ENCODE measurements at regions not wholly inside any gene's neighbourhood (a gene's known extent, or its start where the extent isn't known, plus 50 kb on each side); places are given as distances from the start of the nearest gene placed in this dataset.

DNA sequence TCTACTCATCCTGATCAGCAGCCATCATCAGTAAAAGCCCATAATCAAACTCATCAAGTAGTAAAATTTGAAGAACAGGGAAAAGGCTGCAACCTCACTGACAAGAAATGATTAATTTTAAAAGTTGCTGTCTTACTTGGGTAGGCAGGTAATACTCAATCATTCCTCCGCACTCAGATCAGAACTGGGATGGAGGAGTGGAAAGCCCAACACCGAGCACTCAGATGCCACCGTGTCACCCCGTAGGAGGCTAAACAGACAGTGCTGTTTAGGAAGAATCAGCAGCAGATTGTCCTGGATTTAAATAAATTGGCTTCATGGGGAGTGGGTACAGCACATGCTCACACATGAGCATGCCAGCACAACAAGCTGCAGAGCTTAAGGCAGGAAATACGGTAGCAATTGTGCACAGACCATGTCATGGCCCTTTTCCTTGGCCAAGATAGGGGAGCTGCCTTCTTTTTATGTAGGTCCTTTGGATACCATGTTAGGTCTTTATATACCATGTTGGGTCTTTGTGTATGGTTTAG, 92.6 kb upstream of the CDH6 start:
- H3K4me3 ChIP-seq = no peak overlapping the region
- H3K27ac ChIP-seq = no peak overlapping the region

DNA sequence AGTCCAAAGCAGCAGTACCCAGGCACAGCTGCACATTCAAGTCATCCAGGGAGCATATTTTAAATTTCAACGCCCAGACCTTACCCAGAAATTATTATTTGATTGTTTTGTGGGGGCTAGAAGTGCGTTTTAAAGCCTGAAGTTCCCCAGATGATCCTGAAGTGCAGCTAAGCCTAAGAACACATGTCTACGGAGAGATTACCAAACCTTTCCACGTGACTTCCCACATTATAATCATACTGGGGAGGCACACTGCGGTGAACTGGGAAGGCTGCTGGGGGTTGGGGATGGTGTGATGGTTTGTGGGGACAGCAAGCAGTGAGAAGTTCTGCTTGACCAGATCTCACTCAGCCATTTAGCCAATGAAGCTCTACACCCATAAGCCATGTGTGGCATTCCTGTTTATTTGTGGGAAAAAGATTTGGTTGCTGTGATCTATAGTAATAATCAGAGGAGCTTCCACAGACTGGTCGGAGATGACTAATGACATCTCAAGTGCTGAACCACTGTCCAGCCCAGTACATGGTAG, 93.4 kb upstream of the CDH6 start:
- Histone ChIP-seq H3K27ac (no peak overlapping the region), H3K4me3 (no peak overlapping the region)

DNA sequence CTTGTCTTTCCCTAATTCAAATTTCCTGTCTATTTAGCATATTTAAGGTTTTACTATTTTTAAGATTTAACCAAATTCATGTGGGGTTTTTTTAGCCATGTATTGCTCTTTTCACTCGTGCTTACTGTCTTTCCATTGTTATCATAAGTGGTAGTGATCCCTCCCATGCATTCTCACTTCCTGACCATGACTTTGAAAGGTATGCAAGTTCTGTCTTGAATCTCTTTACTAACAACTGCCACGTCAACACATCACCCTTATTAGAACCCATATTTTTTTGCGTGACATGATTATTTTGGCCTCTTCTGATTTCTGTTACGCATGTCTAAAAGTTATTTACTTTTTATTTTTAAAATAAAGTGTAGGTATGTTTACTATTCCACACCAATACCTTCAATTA, 94.7 kb upstream of the CDH6 start:
- Histone ChIP-seq H3K4me3 (no peak overlapping the region), H3K27ac (no peak overlapping the region)

DNA sequence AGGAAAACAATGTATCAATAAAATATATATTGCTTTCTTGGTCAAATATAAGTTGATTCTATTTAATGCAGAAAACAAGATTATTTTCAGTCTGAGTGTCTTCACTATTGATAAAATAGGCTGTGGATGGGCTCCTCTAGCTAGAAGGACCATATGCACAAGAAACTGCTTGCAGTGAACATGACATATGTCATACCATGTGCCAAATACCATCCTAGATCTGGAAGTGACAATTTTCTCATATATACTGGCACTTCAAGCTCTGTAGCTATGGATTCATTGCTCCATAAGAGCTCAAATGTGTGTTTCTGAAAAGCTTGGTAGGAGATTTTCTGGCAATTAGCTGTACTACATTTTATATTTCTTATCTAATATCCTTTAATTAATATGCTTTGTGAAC, 95.6 kb upstream of the CDH6 start:
- Histone ChIP-seq H3K27ac (no peak overlapping the region), H3K4me3 (no peak overlapping the region)

DNA sequence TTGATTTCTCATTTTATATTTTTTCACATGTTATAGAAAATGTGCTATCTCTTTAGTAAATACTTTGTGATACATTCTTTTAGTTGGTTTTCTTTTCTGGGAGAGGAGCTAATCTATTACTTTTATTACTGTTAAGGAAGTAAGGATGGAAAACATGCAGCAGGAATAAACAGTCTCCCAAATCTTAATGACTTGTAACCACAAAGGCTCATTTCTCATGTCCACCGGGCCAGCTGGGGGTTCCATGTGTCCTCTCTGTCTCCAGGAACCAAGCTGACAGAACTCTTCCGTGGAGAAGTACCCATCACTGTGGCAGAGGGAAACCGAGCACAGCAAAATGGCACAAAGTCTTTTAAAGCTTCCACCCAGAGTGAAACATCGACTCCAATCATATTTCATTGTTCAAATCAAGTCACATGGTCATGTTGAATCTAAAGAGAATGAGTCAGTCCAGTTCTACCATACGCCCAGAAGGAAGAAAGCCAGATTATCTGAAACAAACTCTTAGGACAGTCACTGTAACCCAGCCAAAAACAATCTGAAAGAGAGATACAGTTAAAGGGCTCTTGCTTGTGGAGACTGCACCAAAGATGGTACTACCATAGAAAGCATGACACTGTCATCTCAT, 97.1 kb upstream of the CDH6 start:
- H3K27ac ChIP-seq = no peak overlapping the region

DNA sequence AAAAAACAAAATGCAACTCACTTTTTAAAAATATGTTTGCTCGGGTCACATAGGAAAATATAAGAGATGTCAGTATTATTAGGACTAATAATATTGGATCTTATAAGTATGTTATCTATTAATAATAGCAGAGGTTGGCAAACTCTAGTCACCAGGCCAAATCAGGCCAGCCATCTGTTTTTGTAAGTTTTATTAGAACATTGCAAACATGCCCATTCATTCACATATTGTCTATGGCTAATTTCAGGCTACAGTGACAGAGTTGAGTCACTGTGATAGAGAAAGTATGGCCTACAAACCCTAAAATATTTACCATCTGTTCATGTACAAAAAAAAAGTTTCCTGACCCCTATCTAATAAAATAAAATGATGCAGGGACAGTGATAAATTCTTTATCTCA, 97.7 kb upstream of the CDH6 start:
- Histone ChIP-seq H3K27ac (no peak overlapping the region), H3K4me3 (no peak overlapping the region)

More for the DNA sequence above, 97.1 kb upstream of the CDH6 start:
- H3K4me3 ChIP-seq = no peak overlapping the region

DNA sequence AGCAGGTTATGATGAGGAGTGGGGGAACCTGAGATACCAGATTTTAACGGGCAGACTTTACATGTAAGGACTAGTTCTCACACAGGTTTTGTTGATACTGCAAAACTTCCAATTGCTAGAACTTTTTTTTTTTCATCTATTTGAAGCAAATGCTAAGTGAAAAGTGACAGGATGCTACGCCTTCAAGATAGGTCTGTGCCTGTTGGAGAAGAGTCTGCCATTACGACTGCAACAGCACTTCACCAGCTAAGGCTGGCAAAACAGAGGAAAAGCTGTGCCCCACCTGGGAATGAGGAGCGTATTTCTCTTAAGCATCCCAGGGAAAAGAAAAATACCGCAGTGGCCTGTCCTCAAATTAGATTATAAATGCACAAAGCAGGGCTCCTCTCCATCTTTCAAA, 102.0 kb upstream of the CDH6 start:
- no peak overlapping the region for H3K4me3 ChIP-seq
- H3K27ac ChIP-seq = no peak overlapping the region

DNA sequence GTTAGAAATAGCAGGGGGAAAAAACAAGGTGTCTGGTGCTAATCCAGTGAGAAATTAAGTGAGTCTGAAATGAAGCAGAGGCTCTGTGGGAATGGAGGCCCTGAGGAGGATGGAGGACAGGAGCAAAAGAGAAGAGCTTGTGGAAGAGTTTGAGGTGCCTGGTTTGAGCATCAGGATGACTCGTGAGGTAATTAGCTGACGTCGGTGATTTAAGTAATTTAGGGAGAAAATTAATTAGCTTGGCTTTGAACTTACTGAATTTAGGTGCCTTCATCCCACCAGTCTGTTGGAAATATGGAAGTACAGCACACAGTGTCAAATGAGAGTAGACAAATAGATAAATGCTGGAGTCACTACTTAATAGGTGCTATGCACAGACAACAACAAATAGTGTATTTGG, 103.0 kb upstream of the CDH6 start:
- no peak overlapping the region for H3K27ac ChIP-seq

DNA sequence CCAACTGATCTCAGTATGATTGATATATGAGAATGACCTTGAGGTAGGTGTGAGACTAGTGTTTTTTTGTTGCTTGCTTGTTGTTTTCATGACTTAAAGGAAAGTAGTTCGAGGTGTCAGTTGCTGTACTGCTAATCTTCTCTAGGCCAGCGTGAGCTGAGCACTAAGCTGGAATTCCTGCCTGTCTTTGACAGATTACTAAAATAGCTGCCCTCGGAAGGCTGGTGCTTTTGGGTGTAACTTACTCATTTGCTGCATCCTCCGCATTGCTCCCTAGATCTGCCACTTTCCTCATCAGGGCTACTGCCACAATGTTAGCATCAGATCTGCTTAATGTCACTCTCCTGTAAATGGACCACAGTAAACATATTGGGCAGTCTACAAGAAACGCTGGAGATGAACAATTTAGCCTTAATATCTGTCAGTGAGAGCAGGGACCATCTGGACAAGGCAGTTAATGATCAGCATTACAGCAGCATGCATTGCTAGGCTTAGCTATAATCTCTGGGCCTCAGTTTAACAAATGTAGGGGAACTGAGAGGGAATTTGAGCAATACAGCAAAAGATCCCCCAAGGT, 106.6 kb upstream of the CDH6 start:
- Histone ChIP-seq H3K4me3 (no peak overlapping the region), H3K27ac (no peak overlapping the region)

More for the DNA sequence above, 103.0 kb upstream of the CDH6 start:
- no peak overlapping the region for H3K4me3 ChIP-seq

DNA sequence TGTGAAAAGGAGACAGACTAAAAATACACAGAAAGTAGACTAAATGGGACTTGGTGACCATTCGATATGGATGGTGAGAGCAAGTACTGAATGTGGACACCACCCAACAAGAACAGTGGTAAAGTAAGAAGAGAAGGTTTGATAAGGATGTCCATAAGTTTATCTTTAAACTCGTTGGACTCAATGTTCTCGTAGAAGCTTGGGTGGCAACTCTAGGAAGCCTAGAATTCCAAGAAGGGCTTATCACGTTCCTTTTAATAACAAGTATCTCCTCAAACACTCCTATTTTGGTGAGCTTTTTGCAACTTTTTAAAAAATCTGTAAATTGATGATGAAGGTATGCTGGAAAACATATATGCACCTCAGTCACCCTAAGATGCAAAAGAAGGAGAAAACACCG, 108.6 kb upstream of the CDH6 start:
- no peak overlapping the region for H3K27ac ChIP-seq
- H3K4me3 ChIP-seq = no peak overlapping the region

DNA sequence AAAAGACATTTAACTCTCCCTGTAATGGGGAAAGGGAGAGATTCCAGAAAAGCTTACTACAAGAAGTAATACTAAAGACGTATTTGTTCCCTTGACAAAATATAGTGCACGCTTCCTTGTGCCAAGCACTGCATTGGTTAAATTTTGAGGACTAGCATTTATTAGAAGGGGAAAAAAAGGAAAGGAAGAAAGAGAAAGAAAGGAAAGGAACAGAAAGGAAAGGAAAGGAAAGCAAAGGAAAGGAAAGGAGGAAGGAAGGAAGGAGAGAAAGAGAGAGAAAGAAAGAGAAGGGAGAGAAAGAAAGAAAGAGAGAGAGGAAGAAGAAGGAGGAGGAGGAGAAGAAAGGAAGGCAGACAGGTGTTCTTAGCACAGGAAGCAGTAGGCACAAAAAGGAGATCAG, 110.1 kb upstream of the CDH6 start:
- no peak overlapping the region for H3K4me3 ChIP-seq
- H3K27ac ChIP-seq = no peak overlapping the region

DNA sequence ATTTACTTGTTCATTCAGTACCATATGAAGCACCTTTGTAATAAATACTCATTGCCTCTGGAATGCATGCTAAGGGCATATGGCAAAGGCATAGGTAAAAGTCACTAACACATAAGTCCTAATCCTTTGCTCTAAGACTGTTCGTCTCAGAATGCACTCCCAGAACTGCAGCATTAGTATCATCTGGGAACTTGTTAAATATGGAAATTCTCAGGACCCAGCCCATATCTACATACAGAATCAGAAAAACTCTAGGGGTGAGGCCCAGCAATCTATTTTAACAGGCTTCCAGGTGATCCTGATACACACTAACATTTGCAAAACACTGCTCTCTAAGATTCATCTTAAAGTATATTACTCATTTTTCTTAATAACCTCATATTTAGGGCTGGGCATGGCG, 113.8 kb upstream of the CDH6 start:
- H3K27ac ChIP-seq = no peak overlapping the region
- H3K4me3 ChIP-seq = no peak overlapping the region

DNA sequence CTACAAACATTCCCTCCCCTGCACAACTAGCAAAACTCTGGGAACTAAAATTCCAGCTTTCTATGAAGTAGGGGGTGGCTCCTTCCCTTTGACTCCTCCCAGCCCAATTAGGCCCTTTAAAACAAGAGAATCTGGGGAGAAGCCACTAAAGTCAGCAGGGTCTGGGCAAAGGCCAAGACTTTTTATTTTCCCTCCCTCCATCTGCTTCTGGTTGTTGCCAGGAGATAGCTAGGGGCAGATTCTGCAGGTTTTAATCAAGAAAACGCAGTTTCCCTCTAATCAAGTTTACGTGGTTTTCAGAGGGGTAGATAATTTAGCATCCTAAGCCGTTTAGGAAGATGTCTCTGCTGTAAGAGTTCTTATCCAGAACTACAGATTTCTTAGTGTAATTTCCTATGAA, 114.5 kb upstream of the CDH6 start:
- no peak overlapping the region for H3K27ac ChIP-seq
- H3K4me3 ChIP-seq = no peak overlapping the region

DNA sequence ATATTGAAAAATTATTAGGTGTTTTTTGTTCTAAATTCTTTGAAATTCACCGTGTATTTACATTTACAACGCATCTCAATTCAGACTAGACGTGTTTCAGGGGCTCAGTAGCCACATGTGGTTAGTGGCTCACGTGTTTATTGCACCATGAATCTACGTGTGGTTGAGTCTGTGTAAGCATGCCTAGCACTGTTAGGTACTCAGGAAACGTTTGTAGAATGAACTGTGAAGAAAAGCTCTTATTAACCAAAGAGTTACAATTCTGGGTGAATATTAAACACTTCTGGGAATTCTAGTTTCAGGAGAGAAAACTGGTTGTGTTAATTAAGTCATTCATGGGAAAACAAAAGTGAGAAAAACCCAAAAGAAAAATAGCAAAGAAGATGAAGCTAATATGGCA, 117.5 kb upstream of the CDH6 start:
- Histone ChIP-seq H3K27ac (no peak overlapping the region), H3K4me3 (no peak overlapping the region)

DNA sequence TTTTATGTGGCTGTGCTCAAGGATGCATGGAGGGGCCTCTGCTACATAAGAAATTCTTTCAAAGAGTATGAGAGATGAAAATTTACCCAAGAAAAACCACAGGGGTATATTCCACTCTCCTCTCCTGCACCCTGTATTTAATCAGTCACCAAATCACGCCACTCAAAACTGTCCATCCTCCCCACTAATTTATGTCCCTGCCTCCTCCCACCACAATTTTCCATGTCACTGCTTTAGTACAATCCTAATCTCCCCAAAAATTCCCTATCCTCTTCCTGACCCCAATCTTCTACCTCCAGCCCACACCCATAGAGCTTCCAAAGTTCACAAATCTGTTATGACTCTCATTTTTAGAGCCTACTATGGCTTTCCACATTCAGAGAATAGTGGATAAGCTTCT, 125.2 kb upstream of the CDH6 start:
- Histone ChIP-seq H3K4me3 (no peak overlapping the region), H3K27ac (no peak overlapping the region)

DNA sequence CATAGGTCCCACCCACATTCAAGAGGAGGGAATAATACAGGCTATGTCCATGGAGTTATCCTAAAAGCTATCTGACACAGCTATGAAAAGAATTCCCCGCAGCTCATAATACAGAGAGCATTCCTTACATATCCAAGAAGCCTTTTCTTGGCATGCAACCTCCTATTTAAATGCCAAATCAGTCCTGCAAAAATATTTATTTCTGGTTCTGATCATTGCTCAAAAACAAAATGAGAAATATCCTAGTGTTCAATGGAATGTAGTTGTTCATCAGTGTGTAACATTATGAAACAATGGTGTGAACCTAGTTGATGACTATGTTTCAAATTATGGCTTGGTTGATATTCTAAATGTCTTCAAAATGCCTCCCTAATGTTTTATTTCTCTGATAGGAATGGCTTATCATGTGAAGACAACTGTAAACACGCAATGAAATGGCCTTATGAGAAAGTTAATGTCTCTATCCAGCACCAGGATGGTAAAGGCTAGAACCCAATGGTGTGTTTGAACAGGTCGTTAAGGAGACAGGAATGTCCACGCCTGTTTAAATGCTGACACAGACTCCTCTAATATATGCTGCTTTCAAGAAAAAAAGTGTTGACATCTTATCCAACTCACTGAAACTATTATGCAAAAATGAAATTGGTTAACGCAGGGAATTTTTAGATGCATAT, 126.7 kb upstream of the CDH6 start:
- H3K27ac ChIP-seq = no peak overlapping the region
- no peak overlapping the region for H3K4me3 ChIP-seq

DNA sequence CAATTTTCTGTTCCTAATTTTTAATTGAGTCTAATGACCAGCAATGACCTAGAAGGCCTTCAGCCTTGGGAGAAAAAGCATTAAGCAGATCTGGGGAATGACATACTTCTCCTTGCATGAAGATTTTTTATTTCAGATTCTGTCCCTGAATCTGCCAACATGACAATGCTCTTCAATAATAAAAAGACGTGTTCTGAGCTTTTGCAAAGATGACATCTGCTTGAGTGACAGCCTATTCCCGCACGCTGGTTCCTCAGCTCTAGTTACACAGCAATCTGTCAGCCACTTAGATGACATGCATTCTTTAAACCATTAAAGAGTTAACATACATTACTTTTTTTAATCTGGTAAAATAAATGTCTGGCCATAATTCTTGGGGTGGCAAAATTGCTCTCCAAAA, 129.3 kb upstream of the CDH6 start:
- H3K27ac ChIP-seq = no peak overlapping the region
- H3K4me3 ChIP-seq = no peak overlapping the region

DNA sequence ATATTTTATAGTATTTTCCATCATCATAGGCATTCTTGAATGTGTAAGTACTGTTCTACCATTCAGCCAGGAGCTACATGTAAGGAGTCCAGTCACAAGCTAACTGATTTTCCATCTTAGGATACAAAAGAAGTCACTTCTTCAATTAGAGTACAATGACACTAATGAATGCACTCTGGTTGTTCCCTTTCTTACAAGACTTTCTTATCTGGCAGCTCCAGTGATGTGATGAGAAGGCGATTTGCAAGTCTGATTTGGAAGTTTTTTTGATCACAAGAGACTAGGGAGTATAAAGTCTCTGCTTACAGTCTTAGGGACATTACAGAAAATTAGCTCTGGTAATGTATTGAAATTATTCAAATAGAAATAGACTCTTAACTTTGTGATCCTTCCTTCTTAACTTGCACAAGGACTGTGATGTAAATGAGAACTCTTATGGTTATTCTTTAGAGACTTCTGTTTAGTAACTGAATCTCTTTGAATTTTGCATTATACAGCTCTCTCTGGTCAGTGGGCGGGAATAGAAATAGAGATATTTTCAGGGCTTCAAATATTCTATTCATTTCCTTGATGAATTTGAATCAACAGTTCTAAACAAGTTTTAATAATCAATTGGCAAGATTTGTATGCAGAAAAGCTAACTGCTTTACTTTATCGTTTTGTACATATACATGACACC, 130.4 kb upstream of the CDH6 start:
- H3K27ac ChIP-seq = no peak overlapping the region

DNA sequence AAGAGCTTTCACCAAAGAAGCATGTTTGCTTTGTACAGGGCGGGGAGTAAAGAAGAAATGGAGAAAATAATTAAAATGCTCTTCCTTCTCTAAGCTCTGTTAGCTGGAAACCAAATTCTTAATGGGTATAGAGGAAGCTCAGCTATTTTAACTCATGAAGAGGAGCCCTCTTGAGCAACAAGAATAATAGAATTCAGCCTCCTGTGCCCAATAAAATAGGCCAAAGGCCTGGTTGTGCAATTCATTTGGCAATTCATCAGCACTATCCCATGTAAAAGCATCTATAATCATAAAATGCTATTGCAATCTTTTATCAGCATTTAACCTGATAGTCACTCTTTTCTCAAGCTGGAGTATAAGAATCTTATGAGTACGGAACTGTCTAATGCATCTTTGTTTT, 133.6 kb upstream of the CDH6 start:
- no peak overlapping the region for H3K4me3 ChIP-seq
- H3K27ac ChIP-seq = no peak overlapping the region

More for the DNA sequence above, 130.4 kb upstream of the CDH6 start:
- H3K4me3 ChIP-seq = no peak overlapping the region

DNA sequence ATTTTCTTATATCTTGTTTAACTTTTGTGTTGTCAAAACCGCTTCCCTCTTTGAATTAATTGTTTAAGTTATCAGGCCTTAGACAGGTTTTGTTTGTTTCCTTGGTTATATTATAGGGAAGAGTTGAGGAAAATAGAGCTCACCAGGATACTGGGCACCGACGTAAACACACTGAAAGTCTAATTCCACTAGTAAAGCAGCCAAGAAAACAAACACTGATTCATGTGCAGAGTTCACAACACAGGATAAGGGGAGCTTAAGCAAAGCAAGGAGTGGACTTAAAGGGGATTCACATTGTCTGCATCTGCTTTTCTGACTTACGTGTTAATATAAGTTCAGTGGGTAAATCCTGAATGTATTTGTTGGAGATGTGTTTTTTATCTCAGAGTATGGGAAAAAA, 139.0 kb upstream of the CDH6 start:
- Histone ChIP-seq H3K4me3 (no peak overlapping the region), H3K27ac (no peak overlapping the region)

Data from skin epidermis (tissue), 12 donors.